ENCODE measurements at regions not wholly inside any gene's neighbourhood (a gene's known extent, or its start where the extent isn't known, plus 50 kb on each side); places are given as distances from the start of the nearest gene placed in this dataset.

DNA sequence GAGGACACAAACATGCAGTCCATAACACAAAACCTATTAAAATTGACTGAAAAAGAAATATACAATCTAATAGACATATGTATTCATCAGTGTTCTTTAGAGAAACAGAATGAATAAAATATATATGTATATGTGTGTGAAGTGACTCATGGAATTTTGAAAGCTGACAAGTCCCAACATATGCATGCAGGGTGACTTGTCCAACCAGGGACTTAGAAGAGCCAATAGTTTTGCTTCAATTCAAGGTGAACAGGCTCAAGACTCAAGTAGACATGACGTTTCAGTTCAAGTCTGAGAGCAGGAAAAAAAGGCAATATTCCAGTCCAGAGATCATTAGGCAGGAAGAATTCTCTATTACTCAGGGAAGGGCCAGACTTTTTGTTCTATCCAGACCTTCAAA is 271.2 kb upstream of the SETBP1 start:
- Histone ChIP-seq H3K27ac (ENCODE audit: low read depth, low read length) (no peak overlapping the region), H3K4me1 (ENCODE audit: insufficient read depth, low read length) (no peaks in the 10 kb centered on the region), H3K36me3 (ENCODE audit: insufficient read depth, low read length) (no peaks in the 10 kb centered on the region), H3K9ac (ENCODE audit: low read depth, low read length) (no peak overlapping the region), H3K9me3 (ENCODE audit: insufficient read depth, low read depth, low read length) (peaks cover 4% of the 10 kb centered on the region; the same call in 1 of the 2 replicates), H3K4me3 (ENCODE audit: low read length) (no peak overlapping the region), H3K27me3 (ENCODE audit: insufficient read depth, low read length) (no peaks in the 10 kb centered on the region)
- 88% methylated on average over 1 of the region's 1 CpG for WGBS

DNA sequence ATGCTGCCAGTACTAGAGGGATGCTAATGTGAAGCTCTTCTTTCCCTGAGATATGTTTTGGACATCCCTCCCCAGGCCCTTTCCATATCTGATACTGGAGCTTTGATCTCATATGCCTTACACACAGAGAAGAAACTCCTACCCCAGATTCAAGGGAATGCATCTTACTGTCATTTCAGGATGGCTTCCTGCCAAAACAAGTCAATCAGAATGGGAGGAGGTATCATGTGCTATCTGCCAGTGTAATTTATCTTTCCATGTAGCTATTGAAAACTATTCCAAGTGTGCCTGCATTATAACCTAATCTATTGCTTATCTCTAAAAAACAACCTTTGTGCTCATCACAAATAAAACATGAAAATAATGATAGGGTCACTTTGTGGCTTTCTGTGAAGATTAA is 269.9 kb upstream of the SETBP1 start:
- no peaks in the 10 kb centered on the region for H3K4me1 ChIP-seq (ENCODE audit: insufficient read depth, low read length)
- H3K36me3 ChIP-seq (ENCODE audit: insufficient read depth, low read length), result no peaks in the 10 kb centered on the region
- no peak overlapping the region for H3K4me3 ChIP-seq (ENCODE audit: low read length)
- H3K27ac ChIP-seq (ENCODE audit: low read depth, low read length), result no peak overlapping the region
- no peaks in the 10 kb centered on the region for H3K27me3 ChIP-seq (ENCODE audit: insufficient read depth, low read length)
- no peak overlapping the region for H3K9ac ChIP-seq (ENCODE audit: low read depth, low read length)
- peaks cover 4% of the 10 kb centered on the region; the same call in 1 of the 2 replicates for H3K9me3 ChIP-seq (ENCODE audit: insufficient read depth, low read depth, low read length)

DNA sequence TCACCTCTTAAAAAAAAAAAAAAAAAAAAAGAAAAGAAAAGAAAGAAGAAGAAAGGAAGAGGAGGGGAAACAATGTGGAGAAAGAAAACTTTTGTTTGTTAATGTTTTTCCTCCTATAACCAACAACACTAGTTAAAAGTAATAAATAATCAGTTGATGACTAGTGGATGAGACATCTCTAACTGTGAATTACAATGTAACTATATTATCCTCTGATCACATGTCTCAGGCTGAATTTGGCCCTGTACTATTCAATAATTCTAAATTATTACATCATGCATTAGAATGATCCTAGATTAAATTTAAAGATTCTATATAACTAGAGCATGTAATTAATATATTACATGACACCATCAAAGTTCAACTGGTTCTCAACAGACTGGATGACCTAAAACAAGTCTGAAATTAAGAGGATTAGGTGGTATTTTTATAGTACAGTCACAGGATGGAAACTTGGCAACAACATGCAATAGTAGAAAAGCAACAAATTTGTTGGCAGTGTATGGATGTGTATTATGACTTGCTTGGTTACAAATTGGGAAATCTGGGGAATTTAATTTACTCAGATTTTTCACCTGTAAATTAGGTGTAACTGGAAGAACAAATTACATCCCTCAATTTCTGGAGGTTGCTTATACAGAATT is 269.3 kb upstream of the SETBP1 start:
- H3K9ac ChIP-seq (ENCODE audit: low read depth, low read length), result no peak overlapping the region
- H3K9me3 ChIP-seq (ENCODE audit: insufficient read depth, low read depth, low read length), result peaks cover 4% of the 10 kb centered on the region; the same call in 1 of the 2 replicates
- no peaks in the 10 kb centered on the region for H3K4me1 ChIP-seq (ENCODE audit: insufficient read depth, low read length)
- H3K36me3 ChIP-seq (ENCODE audit: insufficient read depth, low read length), result no peaks in the 10 kb centered on the region
- H3K27ac ChIP-seq (ENCODE audit: low read depth, low read length), result no peak overlapping the region
- no peak overlapping the region for H3K4me3 ChIP-seq (ENCODE audit: low read length)
- H3K27me3 ChIP-seq (ENCODE audit: insufficient read depth, low read length), result no peaks in the 10 kb centered on the region

DNA sequence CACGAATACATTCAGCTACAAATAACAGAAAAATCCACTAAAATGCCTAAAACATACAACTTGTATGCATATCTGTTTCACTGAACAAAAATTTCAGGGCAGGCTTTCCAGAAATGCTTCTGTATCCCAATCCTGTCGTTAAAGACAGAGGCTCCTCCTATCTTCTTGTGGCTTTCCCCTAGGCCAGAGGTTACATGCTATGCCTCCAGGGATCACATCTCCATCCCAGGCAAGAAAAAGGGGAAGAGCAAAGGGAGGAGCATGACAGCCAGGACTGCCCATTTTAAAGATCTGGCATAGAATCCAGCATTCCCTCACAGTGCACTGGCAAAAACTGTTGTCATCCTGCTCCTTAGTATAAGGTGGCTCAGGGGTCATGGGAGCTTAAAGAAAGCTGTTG is 268.7 kb upstream of the SETBP1 start:
- WGBS, result 85% methylated on average over 2 of the region's 2 CpGs
- H3K4me1 ChIP-seq (ENCODE audit: insufficient read depth, low read length), result no peaks in the 10 kb centered on the region

DNA sequence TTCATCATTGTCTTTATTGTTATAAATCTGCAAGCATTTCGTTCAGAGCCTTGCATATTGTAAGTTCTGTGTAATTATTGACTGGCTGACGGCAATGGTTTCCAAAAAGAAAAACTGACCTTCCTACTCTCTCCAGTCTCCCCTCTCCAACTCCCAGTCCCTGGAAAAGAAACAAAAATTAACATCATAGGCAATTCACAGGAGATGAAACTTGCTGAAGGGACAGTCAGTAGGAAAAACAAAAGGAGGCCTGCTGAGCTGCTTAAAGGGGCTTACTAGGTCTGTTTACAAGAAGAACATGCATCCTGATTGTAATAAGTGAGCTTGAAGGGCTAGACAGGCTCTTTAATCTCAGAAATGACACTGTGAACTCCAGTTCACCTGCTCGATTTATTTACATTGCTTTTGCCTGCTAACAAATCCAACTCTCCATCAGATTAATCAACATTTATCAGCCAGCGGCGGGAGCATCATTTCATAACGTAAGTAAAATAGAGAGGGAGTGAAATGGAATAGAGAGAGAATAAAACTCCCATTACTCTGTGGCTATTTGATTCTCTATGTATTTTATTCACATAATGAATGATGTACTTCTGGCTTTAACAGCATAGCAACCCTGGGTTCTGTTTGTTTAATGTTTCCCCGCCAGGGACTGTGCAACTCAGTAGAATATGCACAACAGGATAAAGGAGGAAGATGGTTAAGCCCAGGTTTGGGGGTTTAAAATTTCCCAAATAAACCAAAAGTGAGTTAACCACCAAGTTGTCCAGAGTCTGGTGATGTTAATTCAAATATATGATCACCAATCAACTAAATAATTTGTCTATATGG is 256.7 kb upstream of the SETBP1 start:
- 65% methylated on average over 3 of the region's 7 CpGs for WGBS
- Histone ChIP-seq H3K9me3 (ENCODE audit: insufficient read depth, low read depth, low read length) (no peaks in the 10 kb centered on the region), H3K27ac (ENCODE audit: low read depth, low read length) (no peak overlapping the region), H3K36me3 (ENCODE audit: insufficient read depth, low read length) (no peaks in the 10 kb centered on the region), H3K4me1 (ENCODE audit: insufficient read depth, low read length) (0 out of 2 replicates have a peak, but pooled peaks cover 8% of the 10 kb centered on the region), H3K4me3 (ENCODE audit: low read length) (no peak overlapping the region), H3K27me3 (ENCODE audit: insufficient read depth, low read length) (no peaks in the 10 kb centered on the region), H3K9ac (ENCODE audit: low read depth, low read length) (no peak overlapping the region)

More for the DNA sequence above, 268.7 kb upstream of the SETBP1 start:
- H3K9ac ChIP-seq (ENCODE audit: low read depth, low read length), result no peak overlapping the region
- H3K36me3 ChIP-seq (ENCODE audit: insufficient read depth, low read length), result no peaks in the 10 kb centered on the region
- H3K9me3 ChIP-seq (ENCODE audit: insufficient read depth, low read depth, low read length), result no peaks in the 10 kb centered on the region
- no peak overlapping the region for H3K27ac ChIP-seq (ENCODE audit: low read depth, low read length)
- no peaks in the 10 kb centered on the region for H3K27me3 ChIP-seq (ENCODE audit: insufficient read depth, low read length)
- H3K4me3 ChIP-seq (ENCODE audit: low read length), result no peak overlapping the region

DNA sequence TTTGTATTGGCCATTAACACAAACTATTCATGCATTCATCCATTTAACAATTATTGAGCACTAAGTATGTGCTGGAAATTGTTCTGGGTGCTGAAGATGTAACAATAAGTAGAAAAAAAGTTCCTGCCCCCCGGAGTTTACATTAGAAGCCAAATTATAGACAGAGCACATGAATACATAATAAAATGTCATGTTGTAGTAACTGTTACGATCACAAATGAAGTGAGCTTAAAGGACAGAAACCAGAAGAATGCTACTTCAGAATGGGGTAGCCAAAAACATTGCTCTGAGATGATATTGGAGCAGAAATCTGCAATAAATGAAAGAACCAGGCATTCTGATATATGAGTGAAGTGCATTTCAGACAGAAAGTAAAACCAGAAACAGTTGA is 256.0 kb upstream of the SETBP1 start:
- 88% methylated on average over 2 of the region's 2 CpGs for WGBS
- Histone ChIP-seq H3K36me3 (ENCODE audit: insufficient read depth, low read length) (no peaks in the 10 kb centered on the region), H3K9me3 (ENCODE audit: insufficient read depth, low read depth, low read length) (no peaks in the 10 kb centered on the region), H3K27ac (ENCODE audit: low read depth, low read length) (no peak overlapping the region), H3K4me3 (ENCODE audit: low read length) (no peak overlapping the region), H3K4me1 (ENCODE audit: insufficient read depth, low read length) (0 out of 2 replicates have a peak, but pooled peaks cover 8% of the 10 kb centered on the region), H3K27me3 (ENCODE audit: insufficient read depth, low read length) (no peaks in the 10 kb centered on the region), H3K9ac (ENCODE audit: low read depth, low read length) (no peak overlapping the region)

DNA sequence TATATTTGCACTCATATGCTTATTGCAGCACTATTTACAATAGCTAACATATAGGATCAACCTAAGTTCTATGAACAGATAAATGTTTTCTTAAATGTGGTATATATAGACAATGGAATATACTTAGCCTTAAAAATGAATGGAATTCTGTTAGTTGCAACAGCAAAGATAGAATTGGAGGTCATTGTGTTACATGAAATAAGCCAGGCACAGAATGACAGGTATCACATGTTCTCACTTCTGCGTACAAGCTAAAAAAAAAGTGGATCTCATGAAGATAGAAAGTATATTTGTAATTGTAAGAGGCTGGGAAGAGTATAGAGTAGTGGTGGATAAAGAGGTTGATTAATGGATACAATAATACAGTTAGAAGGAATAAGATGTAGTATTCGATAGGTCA is 255.5 kb upstream of the SETBP1 start:
- H3K4me1 ChIP-seq (ENCODE audit: insufficient read depth, low read length), result 0 out of 2 replicates have a peak, but pooled peaks cover 8% of the 10 kb centered on the region
- 89% methylated on average over 2 of the region's 2 CpGs for WGBS

DNA sequence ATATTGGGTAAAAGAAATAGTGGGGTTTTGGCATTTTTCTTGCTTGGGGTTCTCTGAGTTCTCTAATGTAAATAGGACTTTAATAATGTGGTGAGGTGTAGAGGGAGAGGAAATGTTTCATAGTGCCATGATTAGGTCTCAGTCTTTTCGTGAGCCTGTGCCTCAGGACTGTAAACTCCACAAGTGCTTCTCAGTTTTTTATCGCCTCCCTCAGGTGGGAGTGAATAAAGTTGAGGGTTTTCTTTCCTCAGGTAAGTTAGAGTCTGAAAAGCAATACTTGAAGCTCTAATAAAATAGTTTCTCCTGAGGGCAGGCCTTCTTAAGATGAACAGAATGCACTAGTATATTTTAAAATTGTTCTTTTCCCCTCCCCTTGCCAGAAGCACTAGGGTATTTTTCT is 243.1 kb upstream of the SETBP1 start:
- H3K4me1 ChIP-seq (ENCODE audit: insufficient read depth, low read length), result no peaks in the 10 kb centered on the region
- H3K36me3 ChIP-seq (ENCODE audit: insufficient read depth, low read length), result no peaks in the 10 kb centered on the region
- no peaks in the 10 kb centered on the region for H3K9me3 ChIP-seq (ENCODE audit: insufficient read depth, low read depth, low read length)
- H3K9ac ChIP-seq (ENCODE audit: low read depth, low read length), result no peak overlapping the region
- H3K4me3 ChIP-seq (ENCODE audit: low read length), result no peak overlapping the region
- no peak overlapping the region for H3K27ac ChIP-seq (ENCODE audit: low read depth, low read length)
- WGBS, result 79% methylated on average over 2 of the region's 2 CpGs
- no peaks in the 10 kb centered on the region for H3K27me3 ChIP-seq (ENCODE audit: insufficient read depth, low read length)

More for the DNA sequence above, 255.5 kb upstream of the SETBP1 start:
- Histone ChIP-seq H3K36me3 (ENCODE audit: insufficient read depth, low read length) (no peaks in the 10 kb centered on the region), H3K9ac (ENCODE audit: low read depth, low read length) (no peak overlapping the region), H3K4me3 (ENCODE audit: low read length) (no peak overlapping the region), H3K9me3 (ENCODE audit: insufficient read depth, low read depth, low read length) (no peaks in the 10 kb centered on the region), H3K27ac (ENCODE audit: low read depth, low read length) (no peak overlapping the region), H3K27me3 (ENCODE audit: insufficient read depth, low read length) (no peaks in the 10 kb centered on the region)

DNA sequence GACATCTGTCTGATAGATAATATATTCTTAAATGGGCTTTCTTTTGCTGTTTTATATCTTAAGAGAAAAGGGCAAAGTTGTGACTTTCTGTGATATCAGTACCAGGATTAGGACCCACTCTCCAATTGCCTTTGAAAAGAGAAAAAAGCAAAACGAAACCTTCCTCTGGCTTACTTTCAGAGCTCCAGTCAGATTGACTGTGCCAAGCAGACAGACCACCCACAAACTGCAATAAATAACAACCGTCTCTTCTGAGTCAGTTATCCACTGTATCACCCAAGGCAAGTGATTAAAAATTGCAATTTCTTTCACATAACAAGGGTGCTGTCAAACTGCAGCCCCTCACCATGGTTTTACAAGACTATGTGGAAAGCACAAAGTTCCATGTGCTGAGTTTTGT is 230.5 kb upstream of the SETBP1 start:
- Histone ChIP-seq H3K9me3 (ENCODE audit: insufficient read depth, low read depth, low read length) (no peaks in the 10 kb centered on the region), H3K36me3 (ENCODE audit: insufficient read depth, low read length) (no peaks in the 10 kb centered on the region), H3K4me3 (ENCODE audit: low read length) (no peak overlapping the region), H3K9ac (ENCODE audit: low read depth, low read length) (no peak overlapping the region), H3K27ac (ENCODE audit: low read depth, low read length) (no peak overlapping the region), H3K4me1 (ENCODE audit: insufficient read depth, low read length) (no peaks in the 10 kb centered on the region), H3K27me3 (ENCODE audit: insufficient read depth, low read length) (no peaks in the 10 kb centered on the region)
- WGBS, result 80% methylated on average over 2 of the region's 2 CpGs

DNA sequence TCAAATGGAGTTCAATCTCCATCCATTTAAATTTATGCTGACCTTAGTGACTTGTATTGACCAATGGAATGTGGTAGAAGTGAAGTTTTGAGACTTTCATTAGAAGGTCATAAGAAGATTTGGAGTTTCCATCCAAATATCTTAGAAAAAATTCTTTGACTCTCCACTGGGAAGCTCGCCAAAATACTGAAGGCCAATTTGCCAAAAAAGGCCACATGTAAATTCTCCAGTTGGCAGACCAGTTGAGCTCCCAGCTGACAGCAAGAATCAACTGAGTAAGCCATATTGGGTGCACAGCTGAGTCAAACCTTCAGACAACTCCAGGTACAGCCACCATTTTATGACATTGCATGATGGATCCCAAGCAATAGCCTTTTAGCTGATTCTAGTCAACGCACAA is 228.3 kb upstream of the SETBP1 start:
- H3K9me3 ChIP-seq (ENCODE audit: insufficient read depth, low read depth, low read length), result no peaks in the 10 kb centered on the region
- 91% methylated on average over 2 of the region's 2 CpGs for WGBS
- no peak overlapping the region for H3K27ac ChIP-seq (ENCODE audit: low read depth, low read length)
- no peaks in the 10 kb centered on the region for H3K4me1 ChIP-seq (ENCODE audit: insufficient read depth, low read length)
- H3K9ac ChIP-seq (ENCODE audit: low read depth, low read length), result no peak overlapping the region
- no peaks in the 10 kb centered on the region for H3K36me3 ChIP-seq (ENCODE audit: insufficient read depth, low read length)
- H3K4me3 ChIP-seq (ENCODE audit: low read length), result no peak overlapping the region
- H3K27me3 ChIP-seq (ENCODE audit: insufficient read depth, low read length), result no peaks in the 10 kb centered on the region

DNA sequence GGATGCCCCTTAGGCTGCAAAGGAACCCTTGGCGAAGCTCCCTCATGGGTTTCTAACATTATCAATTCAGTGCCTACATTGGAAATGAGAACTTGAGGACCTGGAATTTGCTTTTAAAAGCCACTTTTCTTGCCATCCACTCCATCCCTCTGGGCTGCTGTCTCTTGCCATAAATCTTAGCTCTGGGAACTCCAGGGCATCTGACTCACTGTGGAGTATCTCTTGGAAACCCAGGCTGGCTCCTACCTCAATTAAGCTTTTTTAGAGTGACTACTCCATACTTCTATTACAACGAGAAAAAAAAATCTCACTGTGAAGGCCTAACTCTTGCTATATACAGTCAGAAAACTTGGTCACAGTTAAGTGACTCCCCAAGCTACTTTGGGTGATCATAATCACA is 227.2 kb upstream of the SETBP1 start:
- 98% methylated on average over 2 of the region's 2 CpGs for WGBS
- H3K9ac ChIP-seq (ENCODE audit: low read depth, low read length), result no peak overlapping the region
- H3K27ac ChIP-seq (ENCODE audit: low read depth, low read length), result no peak overlapping the region
- H3K36me3 ChIP-seq (ENCODE audit: insufficient read depth, low read length), result no peaks in the 10 kb centered on the region
- H3K9me3 ChIP-seq (ENCODE audit: insufficient read depth, low read depth, low read length), result no peaks in the 10 kb centered on the region
- no peaks in the 10 kb centered on the region for H3K4me1 ChIP-seq (ENCODE audit: insufficient read depth, low read length)
- H3K27me3 ChIP-seq (ENCODE audit: insufficient read depth, low read length), result no peaks in the 10 kb centered on the region
- H3K4me3 ChIP-seq (ENCODE audit: low read length), result no peak overlapping the region

Measured in HUES64 (cell line).